ENCODE measurements at regions not wholly inside any gene's neighbourhood (a gene's known extent, or its start where the extent isn't known, plus 50 kb on each side); places are given as distances from the start of the nearest gene placed in this dataset.
A peak's percentile ranks its signal among the peaks of the same experiment; 100 is the strongest.
"Not testable (repeated sequence)": the region's sequence is repeated elsewhere in the genome, so short reads cannot be mapped to it uniquely, and the experiment has no call there.

DNA sequence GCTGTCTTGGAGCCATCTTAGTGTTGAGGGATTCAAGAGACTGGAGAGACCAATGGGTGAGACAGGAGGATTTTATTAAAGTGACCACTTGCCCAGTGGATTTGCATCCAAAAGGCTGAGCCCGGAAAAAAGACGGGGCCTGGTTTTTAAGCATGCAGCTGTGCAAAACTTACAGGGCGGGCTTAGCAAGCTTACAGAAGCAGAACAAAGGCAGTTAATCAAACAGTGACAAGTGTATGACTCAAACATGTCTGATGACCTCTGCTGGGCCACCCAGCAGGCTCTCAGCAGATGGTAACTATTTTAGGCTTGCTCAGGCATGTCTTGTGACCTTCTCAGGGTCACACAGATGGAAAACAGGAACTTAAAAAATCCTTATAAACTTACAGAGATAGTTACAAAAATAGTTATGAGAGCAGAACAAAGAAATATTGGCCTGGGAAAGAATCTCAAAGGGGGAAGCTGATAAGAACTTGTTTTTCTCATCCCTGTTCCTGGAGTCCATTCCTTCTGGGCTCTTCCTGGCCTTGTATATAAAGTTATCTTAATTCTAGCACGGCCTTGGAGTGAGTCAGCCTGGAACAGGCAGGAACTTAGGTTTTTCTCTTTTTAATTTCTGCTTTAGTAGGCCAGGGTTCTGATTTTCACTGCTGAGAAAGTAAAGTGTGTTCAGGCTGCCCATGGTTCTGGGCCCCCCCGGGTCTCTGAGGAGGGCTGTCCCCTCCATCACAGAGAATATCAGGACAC is 141.3 kb downstream of the CCDC74A start (continued):
- peak; percentile 96 for TF ChIP-seq MEF2A (IDR thresholded peaks at IDR 0.05; ENCODE audit: control insufficient read depth, low read depth, low read length)
- TF ChIP-seq BACH1 (tag; IDR thresholded peaks at IDR 0.05), result peak; percentile 50; the same call in 1 of the 2 replicates
- 0 out of 2 replicates have a peak, but pooled peaks have one; percentile 24 for TF ChIP-seq GABPA (tag; conservative IDR thresholded peaks at IDR 0.05; ENCODE audit: low read depth)
- TF ChIP-seq KDM1A (IDR thresholded peaks at IDR 0.05), result 0 out of 4 replicates have a peak, but pooled peaks have one; percentile 19 to 34
- 0 out of 2 replicates have a peak, but pooled peaks have one; percentile 42 for TF ChIP-seq PML (IDR thresholded peaks at IDR 0.05; ENCODE audit: low read length)
- TF ChIP-seq, protein P1, sequence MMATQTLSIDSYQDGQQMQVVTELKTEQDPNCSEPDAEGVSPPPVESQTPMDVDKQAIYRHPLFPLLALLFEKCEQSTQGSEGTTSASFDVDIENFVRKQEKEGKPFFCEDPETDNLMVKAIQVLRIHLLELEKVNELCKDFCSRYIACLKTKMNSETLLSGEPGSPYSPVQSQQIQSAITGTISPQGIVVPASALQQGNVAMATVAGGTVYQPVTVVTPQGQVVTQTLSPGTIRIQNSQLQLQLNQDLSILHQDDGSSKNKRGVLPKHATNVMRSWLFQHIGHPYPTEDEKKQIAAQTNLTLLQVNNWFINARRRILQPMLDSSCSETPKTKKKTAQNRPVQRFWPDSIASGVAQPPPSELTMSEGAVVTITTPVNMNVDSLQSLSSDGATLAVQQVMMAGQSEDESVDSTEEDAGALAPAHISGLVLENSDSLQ (IDR thresholded peaks at IDR 0.05), result peak; percentile 93
- 0 out of 2 replicates have a peak, but pooled peaks have one; percentile 23 for TF ChIP-seq BHLHE40 (IDR thresholded peaks at IDR 0.05; ENCODE audit: low read length)
- peak; percentile 59 to 62; a peak in 2 of 4 replicates for TF ChIP-seq TRIM24 (IDR thresholded peaks at IDR 0.05)
- TF ChIP-seq JUN (IDR thresholded peaks at IDR 0.05; ENCODE audit: borderline replicate concordance, low read depth, low read length), result peak; percentile 73
- TF ChIP-seq JUN (CRISPR knock-in tag; IDR thresholded peaks at IDR 0.05; ENCODE audit: borderline replicate concordance), result not testable (repeated sequence)
- peak; percentile 71 for TF ChIP-seq TCF3 (CRISPR knock-in tag; IDR thresholded peaks at IDR 0.05)
- TF ChIP-seq, protein P2, sequence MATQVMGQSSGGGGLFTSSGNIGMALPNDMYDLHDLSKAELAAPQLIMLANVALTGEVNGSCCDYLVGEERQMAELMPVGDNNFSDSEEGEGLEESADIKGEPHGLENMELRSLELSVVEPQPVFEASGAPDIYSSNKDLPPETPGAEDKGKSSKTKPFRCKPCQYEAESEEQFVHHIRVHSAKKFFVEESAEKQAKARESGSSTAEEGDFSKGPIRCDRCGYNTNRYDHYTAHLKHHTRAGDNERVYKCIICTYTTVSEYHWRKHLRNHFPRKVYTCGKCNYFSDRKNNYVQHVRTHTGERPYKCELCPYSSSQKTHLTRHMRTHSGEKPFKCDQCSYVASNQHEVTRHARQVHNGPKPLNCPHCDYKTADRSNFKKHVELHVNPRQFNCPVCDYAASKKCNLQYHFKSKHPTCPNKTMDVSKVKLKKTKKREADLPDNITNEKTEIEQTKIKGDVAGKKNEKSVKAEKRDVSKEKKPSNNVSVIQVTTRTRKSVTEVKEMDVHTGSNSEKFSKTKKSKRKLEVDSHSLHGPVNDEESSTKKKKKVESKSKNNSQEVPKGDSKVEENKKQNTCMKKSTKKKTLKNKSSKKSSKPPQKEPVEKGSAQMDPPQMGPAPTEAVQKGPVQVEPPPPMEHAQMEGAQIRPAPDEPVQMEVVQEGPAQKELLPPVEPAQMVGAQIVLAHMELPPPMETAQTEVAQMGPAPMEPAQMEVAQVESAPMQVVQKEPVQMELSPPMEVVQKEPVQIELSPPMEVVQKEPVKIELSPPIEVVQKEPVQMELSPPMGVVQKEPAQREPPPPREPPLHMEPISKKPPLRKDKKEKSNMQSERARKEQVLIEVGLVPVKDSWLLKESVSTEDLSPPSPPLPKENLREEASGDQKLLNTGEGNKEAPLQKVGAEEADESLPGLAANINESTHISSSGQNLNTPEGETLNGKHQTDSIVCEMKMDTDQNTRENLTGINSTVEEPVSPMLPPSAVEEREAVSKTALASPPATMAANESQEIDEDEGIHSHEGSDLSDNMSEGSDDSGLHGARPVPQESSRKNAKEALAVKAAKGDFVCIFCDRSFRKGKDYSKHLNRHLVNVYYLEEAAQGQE (IDR thresholded peaks at IDR 0.05; ENCODE audit: borderline replicate concordance), result peak; percentile 22; the same call in 1 of the 2 replicates
- TF ChIP-seq, protein P2 (CRISPR knock-in tag; IDR thresholded peaks at IDR 0.05; ENCODE audit: low read depth), result not testable (repeated sequence)
- TF ChIP-seq LEF1 (IDR thresholded peaks at IDR 0.05), result peak; percentile 52; the same call in 1 of the 2 replicates
- TF ChIP-seq NR2C1 (IDR thresholded peaks at IDR 0.05), result peak; percentile 63; the same call in 1 of the 2 replicates
- TF ChIP-seq NR2C1 (tag; IDR thresholded peaks at IDR 0.05), result peak; percentile 85
- TF ChIP-seq TCF7 (IDR thresholded peaks at IDR 0.05; ENCODE audit: borderline replicate concordance), result 0 out of 2 replicates have a peak, but pooled peaks have one; percentile 33
- TF ChIP-seq, protein P3, sequence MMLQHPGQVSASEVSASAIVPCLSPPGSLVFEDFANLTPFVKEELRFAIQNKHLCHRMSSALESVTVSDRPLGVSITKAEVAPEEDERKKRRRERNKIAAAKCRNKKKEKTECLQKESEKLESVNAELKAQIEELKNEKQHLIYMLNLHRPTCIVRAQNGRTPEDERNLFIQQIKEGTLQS (IDR thresholded peaks at IDR 0.05), result peak; percentile 76
- TF ChIP-seq, protein P3 (CRISPR knock-in tag; conservative IDR thresholded peaks at IDR 0.05), result peak; percentile 91
- TF ChIP-seq NFE2 (IDR thresholded peaks at IDR 0.05; ENCODE audit: low read depth), result peak; percentile 33; the same call in 1 of the 2 replicates

Data from K562 (cell line).